Heart left ventricle (tissue), 16 donors: ENCODE measurements at regions not wholly inside any gene's neighbourhood (a gene's known extent, or its start where the extent isn't known, plus 50 kb on each side); places are given as distances from the start of the nearest gene placed in this dataset.

ENCODE experiments used
- ATAC-seq, 4 donors: fragments of 200-7000 bp; cut with Tn5 transposase; one replicate each; pipeline ENCODE4 v1.9.1; 2020 to 2022; ENCODE audit warnings: moderate library complexity in 4 of 4, mild to moderate bottlenecking in 3 of 4, moderate number of reproducible peaks in 1 of 4
- DNase-seq, 5 donors: peaks; one replicate each; pipeline ENCODE4 v3.0.0-alpha.2; 2020
- H3K27ac ChIP-seq, 12 donors: fragments of 200-600 bp; sonication (generic) in 4 of 12; one replicate each; pipeline versions ENCODE4 v1.5.0 to v1.8.0; 2016 to 2022; ENCODE audit warnings: mild to moderate bottlenecking in 2 of 12
- H3K27me3 ChIP-seq, 9 donors: fragments of 200-600 bp; sonication (generic) in 2 of 9; one replicate each; pipeline versions ENCODE4 v1.5.1 to v1.8.0; 2016 to 2022; ENCODE audit warnings: mild to moderate bottlenecking in 3 of 9
- H3K36me3 ChIP-seq, 9 donors: fragments of 200-600 bp; sonication (generic) in 2 of 9; one replicate each; pipeline versions ENCODE4 v1.5.0 to v1.8.0; 2018 to 2022; ENCODE audit warnings: mild to moderate bottlenecking in 2 of 9
- H3K4me1 ChIP-seq, 12 donors: fragments of 200-600 bp; sonication (generic) in 4 of 12; one replicate each; pipeline versions ENCODE4 v1.5.0 to v1.8.0; 2016 to 2022; ENCODE audit warnings: mild to moderate bottlenecking in 3 of 12
- H3K4me3 ChIP-seq, 12 donors: fragments of 200-600 bp; sonication (generic) in 4 of 12; one replicate each; pipeline versions ENCODE4 v1.5.0 to v1.8.0; 2017 to 2022; ENCODE audit warnings: mild to moderate bottlenecking in 9 of 12, moderate library complexity in 4 of 12
- H3K9me3 ChIP-seq, 12 donors: fragments of 200-600 bp; sonication (generic) in 4 of 12; one replicate each; pipeline versions ENCODE4 v1.5.0 to v1.8.0; 2016 to 2022; ENCODE audit warnings: mild to moderate bottlenecking in 1 of 12
- POLR2A ChIP-seq, 2 donors: fragments of 450-650 bp; IDR thresholded peaks; one replicate each; pipeline ENCODE4 v1.6.1; 2017; ENCODE audit warnings: antibody characterized with exemption in 2 of 2, mild to moderate bottlenecking in 2 of 2, moderate library complexity in 2 of 2
- WGBS, 4 donors: extraction: QIAGEN DNeasy Blood & Tissue Kit in 2 of 4; methylation state at CpG; one replicate each; pipeline versions ENCODE4 v1.1.5 to v1.1.7; 2013 to 2018; 5-methylcytosine and 5-hydroxymethylcytosine counted together
- intact Hi-C, 10 donors: fragments of 100-400 bp; cut with DNase I; formaldehyde crosslinking; loops; one replicate each; pipeline versions ENCODE4 v1.11.1 to v1.14.2; 2022
- TF ChIP-seq, protein P1 (sequence below), 12 donors: fragments of 200-600 bp; sonication (generic) in 4 of 12; IDR thresholded peaks; one replicate each; pipeline versions ENCODE4 v1.5.0 to v1.8.0; 2018 to 2022; ENCODE audit warnings: antibody characterized with exemption in 12 of 12, mild to moderate bottlenecking in 5 of 12
- donor health status: ischemic (EF 13 %, LVEDD 7.1; RV severe dilation, severe dysfunction).
- donor health status: healthy with polysubstance abuse.
- donor health status: DM: no; HTN: yes; CAD: no.
- donor health status: DM: no; HTN: no; CAD: no.
- donor health status: ischemic (EF 25% LVEDD 6.9; RV normal size, moderate dysfunction).
- donor health status: ischemic (EF 25% LVEDD 5.7; RV mildly dilated, moderate dysfunction).
- donor health status: healthy.
- donor health status: DM: yes; HTN: yes; CAD: no.
- donor health status: ischemic (EF 35%, LVEDD 5.7; RV mildly dilated, moderate dysfunction).
- donor health status: nonischemic (EF 11% LVEDD 7.7; RV severe dilation, severe dysfunction).
- donor health status: DM: yes; HTN: yes; CAD: no.
- donor health status: PGD.
- donor health status: ischemic (EF 29% LVEDD 5.4; RV normal size, mild dysfunction).
- donor health status: nonischemic (EF 23%, LVEDD 6.1; RV moderate dilation, normal function).

GRCh38 chr9:22997923-22998322 is 551.3 kb downstream of the DMRTA1 start:
- no peaks in the 10 kb centered on the region for H3K4me1 ChIP-seq
- no peaks in the 10 kb centered on the region for H3K36me3 ChIP-seq
- 87 to 94% (median 89%) methylated on average over 4 of the region's 4 CpGs for WGBS, 4 donors
- H3K4me3 ChIP-seq = no peak overlapping the region
- no peak overlapping the region for H3K27ac ChIP-seq
- intact Hi-C loops = no loop called here
- peaks cover 0 to 36% (median 15%) of the 10 kb centered on the region in 12 donors for H3K9me3 ChIP-seq
- no peaks in the 10 kb centered on the region for H3K27me3 ChIP-seq
- ATAC-seq = no peak
- DNase-seq = no peak
- TF ChIP-seq POLR2A (IDR thresholded peaks at IDR 0.05) = no peak
- TF ChIP-seq, protein P1, sequence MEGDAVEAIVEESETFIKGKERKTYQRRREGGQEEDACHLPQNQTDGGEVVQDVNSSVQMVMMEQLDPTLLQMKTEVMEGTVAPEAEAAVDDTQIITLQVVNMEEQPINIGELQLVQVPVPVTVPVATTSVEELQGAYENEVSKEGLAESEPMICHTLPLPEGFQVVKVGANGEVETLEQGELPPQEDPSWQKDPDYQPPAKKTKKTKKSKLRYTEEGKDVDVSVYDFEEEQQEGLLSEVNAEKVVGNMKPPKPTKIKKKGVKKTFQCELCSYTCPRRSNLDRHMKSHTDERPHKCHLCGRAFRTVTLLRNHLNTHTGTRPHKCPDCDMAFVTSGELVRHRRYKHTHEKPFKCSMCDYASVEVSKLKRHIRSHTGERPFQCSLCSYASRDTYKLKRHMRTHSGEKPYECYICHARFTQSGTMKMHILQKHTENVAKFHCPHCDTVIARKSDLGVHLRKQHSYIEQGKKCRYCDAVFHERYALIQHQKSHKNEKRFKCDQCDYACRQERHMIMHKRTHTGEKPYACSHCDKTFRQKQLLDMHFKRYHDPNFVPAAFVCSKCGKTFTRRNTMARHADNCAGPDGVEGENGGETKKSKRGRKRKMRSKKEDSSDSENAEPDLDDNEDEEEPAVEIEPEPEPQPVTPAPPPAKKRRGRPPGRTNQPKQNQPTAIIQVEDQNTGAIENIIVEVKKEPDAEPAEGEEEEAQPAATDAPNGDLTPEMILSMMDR (IDR thresholded peaks at IDR 0.05) = no peak

GRCh38 chr9:23005156-23005555 is 558.5 kb downstream of the DMRTA1 start:
- DNase-seq (no peak), ATAC-seq (no peak)
- Histone ChIP-seq H3K4me3 (no peak overlapping the region), H3K36me3 (no peaks in the 10 kb centered on the region), H3K9me3 (peaks cover 0 to 10% (median 0%) of the 10 kb centered on the region in 12 donors), H3K27me3 (no peaks in the 10 kb centered on the region), H3K4me1 (no peaks in the 10 kb centered on the region), H3K27ac (no peak overlapping the region)
- TF ChIP-seq POLR2A (IDR thresholded peaks at IDR 0.05) = no peak
- TF ChIP-seq, protein P1 (IDR thresholded peaks at IDR 0.05) = no peak
- intact Hi-C loops = no loop called here
- WGBS, 4 donors = 54 to 65% (median 63%) methylated on average over 5 of the region's 5 CpGs

GRCh38 chr9:23006127-23006526 is 559.5 kb downstream of the DMRTA1 start:
- H3K36me3 ChIP-seq = no peaks in the 10 kb centered on the region
- no peak overlapping the region for H3K27ac ChIP-seq
- 77 to 94% (median 81%) methylated on average over 1 of the region's 1 CpG for WGBS, 4 donors
- TF ChIP-seq, protein P1 (IDR thresholded peaks at IDR 0.05) = no peak
- no peak for TF ChIP-seq POLR2A (IDR thresholded peaks at IDR 0.05)
- no peak for DNase-seq
- intact Hi-C loops = no loop called here
- no peaks in the 10 kb centered on the region for H3K4me1 ChIP-seq
- no peak overlapping the region for H3K4me3 ChIP-seq
- peaks cover 0 to 4% (median 0%) of the 10 kb centered on the region in 12 donors for H3K9me3 ChIP-seq
- H3K27me3 ChIP-seq = no peaks in the 10 kb centered on the region
- no peak for ATAC-seq

- Histone ChIP-seq H3K4me3 (no peak overlapping the region), H3K27me3 (no peaks in the 10 kb centered on the region), H3K4me1 (no peaks in the 10 kb centered on the region), H3K36me3 (no peaks in the 10 kb centered on the region), H3K9me3 (peaks cover 0 to 8% (median 0%) of the 10 kb centered on the region in 12 donors), H3K27ac (no peak overlapping the region)
- DNase-seq = no peak
- no peak for ATAC-seq
- WGBS, 4 donors = 74 to 79% (median 77%) methylated on average over 3 of the region's 3 CpGs
- intact Hi-C loops = no loop called here
- TF ChIP-seq POLR2A (IDR thresholded peaks at IDR 0.05) = no peak
- TF ChIP-seq, protein P1 (IDR thresholded peaks at IDR 0.05) = no peak
Measured at GRCh38 chr9:23011669-23012068, 565.0 kb downstream of the DMRTA1 start.
